ENCODE measurements at regions not wholly inside any gene's neighbourhood (a gene's known extent, or its start where the extent isn't known, plus 50 kb on each side); places are given as distances from the start of the nearest gene placed in this dataset.

- no peak overlapping the region for H3K27ac Mint-ChIP-seq
- H3K9me3 Mint-ChIP-seq = peaks cover 13% of the 10 kb centered on the region
- DNase-seq = no peak
- peaks cover 3% of the 10 kb centered on the region for H3K27me3 Mint-ChIP-seq (ENCODE audit: insufficient read depth)
- H3K36me3 Mint-ChIP-seq (ENCODE audit: low read depth) = no peaks in the 10 kb centered on the region
- TF ChIP-seq CTCF (IDR thresholded peaks at IDR 0.05) = no peak
- H3K4me1 Mint-ChIP-seq (ENCODE audit: low read depth) = no peaks in the 10 kb centered on the region
- no peak overlapping the region for H3K4me3 Mint-ChIP-seq
These were observed 273.9 kb downstream of the PHF14 start for GRCh38 chr7:11247545-11247944.

- DNase-seq = no peak
- no peaks in the 10 kb centered on the region for H3K4me1 Mint-ChIP-seq (ENCODE audit: low read depth)
- no peak overlapping the region for H3K4me3 Mint-ChIP-seq
- peaks cover 7% of the 10 kb centered on the region for H3K9me3 Mint-ChIP-seq
- no peak overlapping the region for H3K27ac Mint-ChIP-seq
- H3K36me3 Mint-ChIP-seq (ENCODE audit: low read depth) = no peaks in the 10 kb centered on the region
- no peaks in the 10 kb centered on the region; the same call in 1 of the 2 replicates for H3K27me3 Mint-ChIP-seq (ENCODE audit: insufficient read depth)
- no peak for TF ChIP-seq CTCF (IDR thresholded peaks at IDR 0.05)
These were observed 277.8 kb downstream of the PHF14 start for GRCh38 chr7:11251436-11251835.

GRCh38 chr7:11252011-11252607 lies 278.4 kb downstream of the PHF14 start:
- Mint-ChIP-seq H3K4me3 (no peak overlapping the region), H3K27ac (no peak overlapping the region), H3K4me1 (ENCODE audit: low read depth) (no peaks in the 10 kb centered on the region), H3K27me3 (ENCODE audit: insufficient read depth) (no peaks in the 10 kb centered on the region), H3K36me3 (ENCODE audit: low read depth) (no peaks in the 10 kb centered on the region), H3K9me3 (peaks cover 7% of the 10 kb centered on the region)
- DNase-seq = no peak
- TF ChIP-seq CTCF (IDR thresholded peaks at IDR 0.05) = no peak

GRCh38 chr7:11252705-11253272 lies 279.1 kb downstream of the PHF14 start:
- DNase-seq = no peak
- no peak overlapping the region for H3K27ac Mint-ChIP-seq
- no peak overlapping the region for H3K4me3 Mint-ChIP-seq

GRCh38 chr7:11256501-11256900 lies 282.8 kb downstream of the PHF14 start:
- Mint-ChIP-seq H3K4me3 (no peak overlapping the region), H3K36me3 (ENCODE audit: low read depth) (no peaks in the 10 kb centered on the region), H3K27ac (no peak overlapping the region), H3K9me3 (peaks cover 8% of the 10 kb centered on the region), H3K4me1 (ENCODE audit: low read depth) (no peaks in the 10 kb centered on the region), H3K27me3 (ENCODE audit: insufficient read depth) (no peaks in the 10 kb centered on the region)
- no peak for TF ChIP-seq CTCF (IDR thresholded peaks at IDR 0.05)
- DNase-seq = no peak

More at GRCh38 chr7:11252705-11253272, 279.1 kb downstream of the PHF14 start:
- no peak for TF ChIP-seq CTCF (IDR thresholded peaks at IDR 0.05)
- no peaks in the 10 kb centered on the region for H3K27me3 Mint-ChIP-seq (ENCODE audit: insufficient read depth)
- no peaks in the 10 kb centered on the region for H3K4me1 Mint-ChIP-seq (ENCODE audit: low read depth)
- H3K9me3 Mint-ChIP-seq = peaks cover 7% of the 10 kb centered on the region
- no peaks in the 10 kb centered on the region for H3K36me3 Mint-ChIP-seq (ENCODE audit: low read depth)

All from HFFc6 (cell line).